ENCODE measurements at regions not wholly inside any gene's neighbourhood (a gene's known extent, or its start where the extent isn't known, plus 50 kb on each side); places are given as distances from the start of the nearest gene placed in this dataset.

GRCh38 chr11:110891411-110891810, 179.2 kb upstream of the ARHGAP20 start:
- TF ChIP-seq, protein P1, sequence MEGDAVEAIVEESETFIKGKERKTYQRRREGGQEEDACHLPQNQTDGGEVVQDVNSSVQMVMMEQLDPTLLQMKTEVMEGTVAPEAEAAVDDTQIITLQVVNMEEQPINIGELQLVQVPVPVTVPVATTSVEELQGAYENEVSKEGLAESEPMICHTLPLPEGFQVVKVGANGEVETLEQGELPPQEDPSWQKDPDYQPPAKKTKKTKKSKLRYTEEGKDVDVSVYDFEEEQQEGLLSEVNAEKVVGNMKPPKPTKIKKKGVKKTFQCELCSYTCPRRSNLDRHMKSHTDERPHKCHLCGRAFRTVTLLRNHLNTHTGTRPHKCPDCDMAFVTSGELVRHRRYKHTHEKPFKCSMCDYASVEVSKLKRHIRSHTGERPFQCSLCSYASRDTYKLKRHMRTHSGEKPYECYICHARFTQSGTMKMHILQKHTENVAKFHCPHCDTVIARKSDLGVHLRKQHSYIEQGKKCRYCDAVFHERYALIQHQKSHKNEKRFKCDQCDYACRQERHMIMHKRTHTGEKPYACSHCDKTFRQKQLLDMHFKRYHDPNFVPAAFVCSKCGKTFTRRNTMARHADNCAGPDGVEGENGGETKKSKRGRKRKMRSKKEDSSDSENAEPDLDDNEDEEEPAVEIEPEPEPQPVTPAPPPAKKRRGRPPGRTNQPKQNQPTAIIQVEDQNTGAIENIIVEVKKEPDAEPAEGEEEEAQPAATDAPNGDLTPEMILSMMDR (IDR thresholded peaks at IDR 0.05; ENCODE audit: low read depth, low read length, missing control alignments) = no peak
- no peak overlapping the region for H3K4me3 ChIP-seq (ENCODE audit: low read depth, low read length)
- DNase-seq (ENCODE audit: low read depth) = no peak

- TF ChIP-seq, protein P1 (IDR thresholded peaks at IDR 0.05; ENCODE audit: low read depth, low read length, missing control alignments) = no peak
- H3K4me3 ChIP-seq (ENCODE audit: low read depth, low read length) = no peak overlapping the region
- DNase-seq (ENCODE audit: low read depth) = no peak
These were observed 178.8 kb upstream of the ARHGAP20 start for GRCh38 chr11:110890995-110891394.

DNA sequence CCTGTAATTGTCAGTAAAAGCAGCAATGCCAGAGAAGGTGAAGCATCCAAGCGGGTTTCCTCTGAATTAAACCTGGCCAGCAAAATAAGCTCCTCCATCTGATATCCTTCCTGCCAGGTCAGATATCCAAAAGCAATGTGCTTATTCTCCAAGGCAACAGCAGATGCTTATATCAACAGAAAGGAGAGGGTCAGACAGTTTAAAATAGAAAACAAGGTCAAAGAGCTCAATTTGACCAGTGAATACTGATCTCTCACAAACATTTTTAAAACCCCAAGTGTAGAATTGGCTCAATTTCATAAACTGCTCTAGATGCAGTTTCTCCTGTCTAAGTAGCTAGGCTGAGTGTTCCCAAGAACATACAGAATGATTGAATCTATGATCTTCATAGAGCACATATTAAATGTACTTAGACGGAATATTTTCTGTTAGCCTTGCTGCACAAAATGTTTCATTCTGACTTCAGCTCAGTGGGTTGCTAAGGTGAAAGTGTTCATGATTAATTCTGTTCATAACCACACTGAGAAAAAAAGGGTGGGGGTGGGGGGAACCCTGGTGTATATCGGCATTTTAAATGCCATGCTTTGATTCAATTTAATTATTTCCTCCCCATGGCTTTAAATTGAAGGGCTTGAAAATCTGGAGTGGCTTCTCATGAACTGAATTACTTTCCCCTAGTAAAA, 174.2 kb upstream of the ARHGAP20 start:
- TF ChIP-seq, protein P1 (IDR thresholded peaks at IDR 0.05; ENCODE audit: low read depth, low read length, missing control alignments) = no peak
- DNase-seq (ENCODE audit: low read depth) = no peak
- H3K4me3 ChIP-seq (ENCODE audit: low read depth, low read length) = no peak overlapping the region

DNA sequence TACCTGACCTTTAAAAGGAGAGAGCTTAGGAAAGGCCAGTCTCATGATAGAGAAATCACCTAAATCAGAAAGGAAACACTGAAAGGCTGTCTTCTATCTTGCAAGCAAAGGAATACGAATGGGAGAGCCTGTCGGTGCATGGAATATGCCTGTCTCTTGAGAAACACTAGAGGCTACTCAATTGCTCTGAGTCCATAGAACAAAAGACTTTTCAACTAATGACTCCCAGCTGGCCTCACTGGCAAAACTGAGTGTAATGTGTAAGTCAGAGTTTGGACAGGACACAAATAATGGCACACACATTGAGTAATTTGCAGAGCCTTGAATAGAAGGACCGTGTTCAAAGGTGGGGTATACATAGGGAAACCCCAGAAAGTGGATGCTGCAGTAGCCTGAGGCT, 171.0 kb upstream of the ARHGAP20 start:
- DNase-seq (ENCODE audit: low read depth) = no peak
- TF ChIP-seq, protein P1 (IDR thresholded peaks at IDR 0.05; ENCODE audit: low read depth, low read length, missing control alignments) = no peak
- H3K4me3 ChIP-seq (ENCODE audit: low read depth, low read length) = no peak overlapping the region

DNA sequence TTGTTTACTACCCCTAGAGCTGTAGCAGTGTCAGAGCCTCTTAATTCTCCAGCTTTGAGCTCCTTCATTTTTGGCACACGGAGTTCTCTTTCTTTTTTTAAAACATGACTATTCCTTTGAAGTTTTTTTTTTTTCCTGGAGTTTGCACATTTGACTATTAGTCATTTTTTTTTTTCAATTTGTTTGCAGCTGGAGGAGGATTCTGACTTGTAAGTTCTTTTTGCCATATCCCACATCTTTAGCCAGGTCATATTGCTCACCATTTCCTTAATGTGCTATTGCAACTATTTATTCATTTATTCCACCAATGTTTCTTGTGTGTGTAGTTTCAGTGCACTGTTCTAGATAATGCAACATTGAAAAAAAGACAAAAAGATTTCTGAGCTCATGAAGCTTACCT, 166.3 kb upstream of the ARHGAP20 start:
- H3K4me3 ChIP-seq (ENCODE audit: low read depth, low read length) = no peak overlapping the region
- TF ChIP-seq, protein P1 (IDR thresholded peaks at IDR 0.05; ENCODE audit: low read depth, low read length, missing control alignments) = no peak
- DNase-seq (ENCODE audit: low read depth) = no peak

- DNase-seq (ENCODE audit: low read depth) = no peak
- TF ChIP-seq, protein P1 (IDR thresholded peaks at IDR 0.05; ENCODE audit: low read depth, low read length, missing control alignments) = no peak
- no peak overlapping the region for H3K4me3 ChIP-seq (ENCODE audit: low read depth, low read length)
These were observed 162.3 kb upstream of the ARHGAP20 start for GRCh38 chr11:110874437-110875030.

DNA sequence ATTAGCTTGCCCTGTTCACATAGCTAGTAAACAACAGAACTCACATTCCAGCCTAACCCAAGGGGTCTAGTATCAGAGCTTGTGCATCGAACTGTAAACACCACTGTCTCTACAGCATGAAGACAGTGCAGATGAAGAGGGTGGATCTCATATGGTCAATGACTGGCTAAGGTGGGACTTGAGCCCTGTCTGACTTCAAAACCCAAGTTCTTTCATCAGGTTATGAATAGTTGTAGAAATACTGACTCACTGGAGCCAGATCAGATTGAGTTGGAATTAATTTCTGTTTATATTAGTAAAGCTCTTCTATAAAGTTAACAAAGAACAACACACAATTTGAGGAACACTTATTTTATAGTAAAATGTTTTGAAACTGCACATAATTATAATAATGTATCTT, 161.7 kb upstream of the ARHGAP20 start:
- DNase-seq (ENCODE audit: low read depth) = no peak
- H3K4me3 ChIP-seq (ENCODE audit: low read depth, low read length) = no peak overlapping the region
- TF ChIP-seq, protein P1 (IDR thresholded peaks at IDR 0.05; ENCODE audit: low read depth, low read length, missing control alignments) = no peak

Data from GM12864 (cell line).